SU-DHL-6 (cell line): ENCODE measurements at regions not wholly inside any gene's neighbourhood (a gene's known extent, or its start where the extent isn't known, plus 50 kb on each side); places are given as distances from the start of the nearest gene placed in this dataset.

Experiments
- H2AFZ ChIP-seq: fragments of 200-600 bp; sonication (generic); 2 replicates; pipeline ENCODE4 v1.6.1; 2014; ENCODE audit warnings: low read depth, mild to moderate bottlenecking, moderate library complexity, mixed read lengths, antibody characterized with exemption, low read length; ENCODE audit not compliant: severe bottlenecking
- H3F3A ChIP-seq: fragments of 200-600 bp; shearing (Covaris generic); 2 replicates; pipeline ENCODE4 v1.6.0; 2016; ENCODE audit warnings: antibody characterized with exemption, mild to moderate bottlenecking; ENCODE audit not compliant: insufficient read depth
- H3K27ac ChIP-seq: fragments of 200-600 bp; sonication (generic); 2 replicates; pipeline ENCODE4 v1.5.1; 2016; ENCODE audit warnings: low read depth, mild to moderate bottlenecking, low read length, moderate library complexity, mixed read lengths
- H3K27me3 ChIP-seq: fragments of 200-600 bp; sonication (generic), shearing (Covaris generic); 2 replicates; pipeline ENCODE4 v1.6.0; 2014; ENCODE audit warnings: mild to moderate bottlenecking, low read length
- H3K36me3 ChIP-seq: fragments of 200-600 bp; sonication (generic); 2 replicates; pipeline ENCODE4 v1.6.1; 2014; ENCODE audit warnings: mild to moderate bottlenecking, low read length, mixed read lengths
- H3K4me2 ChIP-seq: fragments of 300-600, 200-600 bp; shearing (Covaris generic), sonication (generic); 2 replicates; pipeline ENCODE4 v1.6.0; 2014; ENCODE audit warnings: low read length, low read depth, mild to moderate bottlenecking; ENCODE audit not compliant: poor library complexity, severe bottlenecking
- H3K4me3 ChIP-seq: fragments of 200-600 bp; sonication (generic); 2 replicates; pipeline ENCODE4 v1.5.1; 2014; ENCODE audit warnings: antibody characterized with exemption, low read length, mild to moderate bottlenecking, mixed read lengths; ENCODE audit not compliant: insufficient read depth, poor library complexity, severe bottlenecking
- H3K79me2 ChIP-seq: fragments of 200-600 bp; sonication (generic); 2 replicates; pipeline ENCODE4 v1.6.1; 2014; ENCODE audit warnings: mild to moderate bottlenecking, low read length, moderate library complexity; ENCODE audit not compliant: insufficient read depth
- H3K9ac ChIP-seq: fragments of 200-600 bp; sonication (generic); 2 replicates; pipeline ENCODE4 v1.7.0; 2014; ENCODE audit warnings: mild to moderate bottlenecking, low read length
- H3K9me2 ChIP-seq: fragments of 200-600 bp; sonication (generic); replicated peaks from 2 replicates; pipeline ENCODE4 v1.6.1; 2014; ENCODE audit warnings: low read length; ENCODE audit not compliant: insufficient read depth
- H3K9me3 ChIP-seq: fragments of 200-600 bp; sonication (generic); 2 replicates; pipeline ENCODE4 v1.6.1; 2014; ENCODE audit warnings: low read length, mixed read lengths; ENCODE audit not compliant: insufficient read depth
- H4K20me1 ChIP-seq: fragments of 200-600 bp; sonication (generic); 2 replicates; pipeline ENCODE4 v1.6.1; 2014; ENCODE audit warnings: low read depth, mild to moderate bottlenecking, antibody characterized with exemption, low read length, moderate library complexity, mixed read lengths
- EZH2phosphoT487 ChIP-seq: fragments of 200-600 bp; sonication (generic), shearing (Covaris generic); conservative IDR thresholded peaks from 2 replicates; pipeline ENCODE4 v1.6.1; 2018; ENCODE audit warnings: mild to moderate bottlenecking, antibody characterized with exemption, low read length, moderate library complexity, mixed read lengths
- TF ChIP-seq, protein P1 (sequence below): fragments of 200-600 bp; sonication (generic); IDR thresholded peaks from one replicate; pipeline ENCODE4 v1.5.1; 2017; ENCODE audit warnings: antibody characterized with exemption, mild to moderate bottlenecking, low read length, moderate library complexity; ENCODE audit not compliant: insufficient read depth, poor library complexity, severe bottlenecking

DNA sequence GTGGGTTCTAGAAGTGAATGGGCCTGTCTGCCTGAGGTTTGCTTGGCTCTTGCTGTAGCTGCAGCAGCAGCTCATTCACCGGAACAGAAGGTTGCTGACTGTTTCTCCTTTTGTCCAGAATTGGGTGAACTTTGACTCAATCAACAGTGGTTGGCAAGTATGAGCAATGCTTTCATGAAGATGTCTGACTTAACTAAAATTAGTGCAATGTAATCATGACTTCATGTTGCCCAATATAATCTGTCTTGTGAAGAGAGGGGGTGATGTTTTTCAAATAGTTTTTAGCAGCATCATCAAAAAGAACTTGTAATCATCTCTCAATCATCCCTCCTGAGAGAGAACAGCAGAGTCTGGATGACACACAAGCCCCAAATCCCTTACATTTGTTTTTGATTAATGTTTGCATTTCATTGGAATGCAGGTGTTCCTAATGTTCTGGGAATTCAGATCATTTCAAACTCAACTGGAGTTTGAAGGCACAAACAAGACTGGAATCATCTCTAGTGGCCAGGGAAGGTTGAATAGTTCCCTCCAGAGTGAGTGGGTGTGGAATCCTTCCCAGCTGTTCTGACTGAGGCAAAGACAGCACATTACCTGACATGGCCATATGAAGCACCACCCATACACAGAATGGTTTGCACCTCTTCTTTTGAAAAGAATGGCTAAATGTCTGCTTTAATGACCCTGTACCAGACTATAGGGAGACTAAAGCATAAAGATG is 82.9 kb downstream of the HLX start:
- Histone ChIP-seq H3K79me2 (no peaks in the 10 kb centered on the region), H3K4me2 (no peak overlapping the region), H4K20me1 (no peaks in the 10 kb centered on the region), H3K9me2 (no peaks in the 10 kb centered on the region), H3K27me3 (no peaks in the 10 kb centered on the region), H3K9ac (no peak overlapping the region), H3K9me3 (no peaks in the 10 kb centered on the region), H3K4me3 (no peak overlapping the region), H3K36me3 (no peaks in the 10 kb centered on the region), H3F3A (no peaks in the 10 kb centered on the region), H3K27ac (no peak overlapping the region), H2AFZ (no peak overlapping the region)
- no peak for TF ChIP-seq EZH2phosphoT487
- TF ChIP-seq, protein P1, sequence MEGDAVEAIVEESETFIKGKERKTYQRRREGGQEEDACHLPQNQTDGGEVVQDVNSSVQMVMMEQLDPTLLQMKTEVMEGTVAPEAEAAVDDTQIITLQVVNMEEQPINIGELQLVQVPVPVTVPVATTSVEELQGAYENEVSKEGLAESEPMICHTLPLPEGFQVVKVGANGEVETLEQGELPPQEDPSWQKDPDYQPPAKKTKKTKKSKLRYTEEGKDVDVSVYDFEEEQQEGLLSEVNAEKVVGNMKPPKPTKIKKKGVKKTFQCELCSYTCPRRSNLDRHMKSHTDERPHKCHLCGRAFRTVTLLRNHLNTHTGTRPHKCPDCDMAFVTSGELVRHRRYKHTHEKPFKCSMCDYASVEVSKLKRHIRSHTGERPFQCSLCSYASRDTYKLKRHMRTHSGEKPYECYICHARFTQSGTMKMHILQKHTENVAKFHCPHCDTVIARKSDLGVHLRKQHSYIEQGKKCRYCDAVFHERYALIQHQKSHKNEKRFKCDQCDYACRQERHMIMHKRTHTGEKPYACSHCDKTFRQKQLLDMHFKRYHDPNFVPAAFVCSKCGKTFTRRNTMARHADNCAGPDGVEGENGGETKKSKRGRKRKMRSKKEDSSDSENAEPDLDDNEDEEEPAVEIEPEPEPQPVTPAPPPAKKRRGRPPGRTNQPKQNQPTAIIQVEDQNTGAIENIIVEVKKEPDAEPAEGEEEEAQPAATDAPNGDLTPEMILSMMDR = no peak

DNA sequence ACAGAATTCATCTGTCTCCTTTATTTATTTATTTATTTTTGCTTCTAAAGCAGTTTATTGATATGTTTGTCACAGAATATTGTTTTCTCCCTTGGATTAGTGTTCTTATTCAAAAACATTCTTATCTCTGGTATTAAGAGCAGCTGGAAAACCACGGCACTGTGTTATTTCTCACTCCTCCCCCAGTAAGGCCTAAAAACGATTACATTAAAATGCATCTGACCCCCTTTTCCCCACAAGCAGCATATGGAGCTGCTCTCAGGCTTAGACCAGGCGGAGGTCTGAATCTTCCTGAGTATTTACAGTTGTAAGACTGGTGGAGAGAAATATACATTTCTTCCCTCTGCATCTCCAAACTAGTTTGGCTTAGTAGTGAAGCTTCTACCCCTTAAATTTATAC is 86.8 kb downstream of the HLX start:
- Histone ChIP-seq H3K9me2 (no peaks in the 10 kb centered on the region), H3K36me3 (no peaks in the 10 kb centered on the region), H3K27me3 (no peaks in the 10 kb centered on the region), H2AFZ (no peak overlapping the region), H3F3A (no peaks in the 10 kb centered on the region), H3K9me3 (no peaks in the 10 kb centered on the region), H4K20me1 (no peaks in the 10 kb centered on the region), H3K4me3 (no peak overlapping the region), H3K9ac (no peak overlapping the region), H3K4me2 (no peak overlapping the region), H3K79me2 (no peaks in the 10 kb centered on the region), H3K27ac (no peak overlapping the region)
- no peak for TF ChIP-seq EZH2phosphoT487
- TF ChIP-seq, protein P1 = no peak

DNA sequence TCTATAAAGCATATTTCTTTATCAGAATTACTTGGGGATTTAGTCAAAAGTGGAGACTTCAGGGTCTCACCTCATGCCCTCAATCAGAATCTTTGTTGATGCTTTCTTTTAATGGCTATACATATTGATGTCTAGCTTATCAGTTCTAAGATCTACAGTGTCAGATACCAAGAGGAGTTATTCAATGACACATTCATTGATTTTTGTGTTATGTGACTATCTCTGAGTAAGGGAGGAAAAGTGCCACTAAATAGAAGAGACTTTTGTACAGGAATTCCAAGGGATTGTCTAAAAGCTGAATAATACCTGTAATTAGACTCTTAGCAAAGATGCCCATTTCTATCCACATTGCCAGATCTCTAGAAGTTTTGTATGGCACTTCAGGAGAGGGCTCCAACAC is 87.2 kb downstream of the HLX start:
- H3K36me3 ChIP-seq = no peaks in the 10 kb centered on the region
- no peaks in the 10 kb centered on the region for H3K9me2 ChIP-seq
- no peaks in the 10 kb centered on the region for H3K9me3 ChIP-seq
- H3K9ac ChIP-seq = no peak overlapping the region
- no peaks in the 10 kb centered on the region for H3K27me3 ChIP-seq
- H2AFZ ChIP-seq = no peak overlapping the region
- H4K20me1 ChIP-seq = no peaks in the 10 kb centered on the region
- H3K27ac ChIP-seq = no peak overlapping the region
- no peaks in the 10 kb centered on the region for H3K79me2 ChIP-seq
- no peak overlapping the region for H3K4me2 ChIP-seq
- TF ChIP-seq EZH2phosphoT487 = no peak
- TF ChIP-seq, protein P1 = no peak
- H3K4me3 ChIP-seq = no peak overlapping the region
- H3F3A ChIP-seq = no peaks in the 10 kb centered on the region
